GM18868 (cell line): ENCODE measurements at regions not wholly inside any gene's neighbourhood (a gene's known extent, or its start where the extent isn't known, plus 50 kb on each side); places are given as distances from the start of the nearest gene placed in this dataset.
A peak's percentile ranks its signal among the peaks of the same experiment; 100 is the strongest.

ENCODE experiments used
- ATAC-seq: cut with Tn5 transposase; IDR thresholded peaks from one replicate; pipeline ENCODE4 v1.9.1; 2021; ENCODE audit warnings: mild to moderate bottlenecking, moderate library complexity; ENCODE audit not compliant: unreplicated experiment

DNA sequence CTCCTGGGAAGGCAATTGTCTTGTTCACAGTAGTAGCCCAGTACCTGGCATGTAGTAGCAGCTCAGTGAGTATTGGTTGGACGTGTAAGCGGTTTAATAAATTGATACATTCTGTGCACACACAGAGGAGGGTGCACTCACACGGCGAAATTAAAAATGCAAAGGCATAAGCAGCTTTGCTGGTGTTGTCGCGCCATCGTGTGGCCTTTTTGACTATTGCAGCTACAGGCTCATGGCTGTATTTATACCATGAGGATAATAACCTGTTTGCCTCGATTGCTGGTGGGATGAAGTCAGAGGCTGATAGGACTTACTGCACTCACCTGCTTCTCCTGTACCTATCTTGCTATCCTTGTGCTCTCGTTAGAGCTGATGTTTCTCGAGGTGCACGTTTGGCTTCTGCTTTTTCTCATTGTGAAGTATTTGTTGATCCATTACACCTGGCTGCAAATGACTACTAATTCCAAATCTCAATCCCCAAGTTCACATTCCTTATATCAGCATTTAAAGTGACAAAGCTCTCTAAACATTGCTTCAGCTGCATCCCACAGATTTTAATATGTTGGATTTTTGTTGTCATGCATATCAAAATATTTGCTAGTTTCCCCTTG, 61.5 kb downstream of the TBXT start:
- peak; percentile 77 for ATAC-seq

DNA sequence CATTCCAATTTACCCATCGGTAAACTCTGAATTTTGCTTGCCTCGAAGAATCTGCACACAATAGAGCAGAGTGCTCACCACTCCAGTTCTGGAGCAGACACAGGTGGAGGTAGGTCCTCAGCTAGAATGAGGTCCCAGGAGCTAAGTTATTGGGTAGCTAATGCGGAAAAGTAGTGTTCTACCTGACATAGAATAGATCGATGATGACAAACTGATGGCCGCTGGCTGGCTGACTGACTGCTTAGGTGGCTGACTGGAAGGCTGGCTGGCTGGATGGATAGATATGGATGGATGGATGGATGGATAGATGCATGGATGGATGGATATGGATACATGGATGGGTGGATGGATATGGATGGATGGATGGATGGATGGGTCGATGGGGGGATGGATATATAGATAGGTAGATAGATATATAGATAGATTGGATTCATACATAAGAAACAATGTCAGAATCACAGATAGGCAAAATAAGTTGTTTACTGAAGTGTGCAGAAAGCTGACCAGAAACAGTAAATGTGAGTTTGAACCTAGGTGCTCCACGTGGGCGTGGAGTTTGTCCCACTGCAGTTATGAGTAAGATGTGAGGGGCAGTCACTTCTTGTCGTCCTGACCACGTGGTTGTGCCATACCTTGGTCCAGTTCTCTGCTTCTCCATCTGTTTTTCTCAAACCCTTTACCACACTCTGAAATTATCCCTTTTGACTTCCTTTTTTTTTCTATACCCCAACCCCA, 62.1 kb downstream of the TBXT start:
- ATAC-seq, result peak; percentile 32

DNA sequence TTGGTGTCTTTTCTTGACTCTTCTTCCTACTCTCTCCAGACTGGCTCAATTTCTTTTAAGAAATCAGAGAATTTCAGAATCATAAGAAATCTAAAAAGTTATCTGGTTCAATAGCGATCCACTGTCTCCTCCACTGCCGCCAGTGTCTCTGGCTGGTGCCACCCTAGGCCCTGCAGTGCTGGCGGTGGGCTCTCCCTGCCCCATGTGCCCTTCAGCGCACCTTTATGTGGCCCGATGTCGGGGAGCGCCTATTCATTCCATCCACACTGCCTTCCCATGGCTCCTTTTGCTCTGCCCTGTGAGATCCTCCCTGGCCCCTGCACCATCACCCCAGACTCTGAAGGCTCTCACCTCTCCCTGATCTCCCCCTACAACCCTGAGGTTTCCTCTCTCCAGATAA, 62.8 kb downstream of the TBXT start:
- no peak for ATAC-seq

DNA sequence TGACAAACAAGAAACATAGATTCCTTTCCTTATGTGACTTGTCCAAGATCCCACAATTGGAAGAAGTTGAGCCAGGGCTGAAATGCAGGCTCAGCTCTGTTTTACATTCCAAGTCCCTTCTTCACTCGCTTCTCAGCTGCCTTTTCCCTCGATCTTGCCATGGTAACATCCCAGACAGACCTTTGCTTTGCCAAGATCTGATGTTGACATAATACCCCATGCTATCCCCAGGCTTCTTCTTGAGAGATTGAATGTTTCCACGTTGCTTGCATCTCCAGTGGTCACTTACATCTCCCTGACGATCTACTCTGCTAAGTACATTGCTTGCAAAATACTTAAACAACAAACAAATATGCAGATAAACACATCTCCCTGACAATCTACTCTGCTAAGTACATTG, 63.5 kb downstream of the TBXT start:
- ATAC-seq, result no peak

DNA sequence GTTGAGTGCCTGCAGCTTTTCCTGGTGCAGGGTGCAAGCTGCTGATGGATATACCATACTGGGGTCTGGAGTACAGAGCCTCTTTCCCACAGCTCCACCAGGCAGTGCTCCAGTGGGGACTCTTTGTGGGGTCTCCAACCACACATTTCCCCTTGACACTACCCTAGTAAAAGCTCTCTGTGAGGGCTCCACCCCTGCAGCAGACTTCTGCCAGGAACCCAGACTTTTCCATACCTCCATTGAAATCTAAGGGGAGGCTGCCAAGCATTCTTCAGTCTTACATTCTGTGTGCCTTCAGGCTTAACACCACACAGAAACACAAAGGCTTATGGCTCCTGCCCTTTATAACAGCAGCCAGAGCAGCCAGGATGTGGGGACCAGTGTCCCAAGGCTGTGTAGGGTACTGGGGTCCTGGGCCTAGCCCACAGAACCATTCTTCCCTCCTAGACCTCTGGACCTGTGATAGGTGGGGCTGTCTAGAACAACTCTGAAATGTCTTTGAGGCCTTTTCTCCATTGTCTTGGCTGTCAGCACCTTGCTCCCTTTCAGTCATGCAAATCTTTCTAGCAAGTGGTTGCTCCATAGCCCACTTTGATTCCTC, 65.7 kb downstream of the TBXT start:
- ATAC-seq, result no peak

DNA sequence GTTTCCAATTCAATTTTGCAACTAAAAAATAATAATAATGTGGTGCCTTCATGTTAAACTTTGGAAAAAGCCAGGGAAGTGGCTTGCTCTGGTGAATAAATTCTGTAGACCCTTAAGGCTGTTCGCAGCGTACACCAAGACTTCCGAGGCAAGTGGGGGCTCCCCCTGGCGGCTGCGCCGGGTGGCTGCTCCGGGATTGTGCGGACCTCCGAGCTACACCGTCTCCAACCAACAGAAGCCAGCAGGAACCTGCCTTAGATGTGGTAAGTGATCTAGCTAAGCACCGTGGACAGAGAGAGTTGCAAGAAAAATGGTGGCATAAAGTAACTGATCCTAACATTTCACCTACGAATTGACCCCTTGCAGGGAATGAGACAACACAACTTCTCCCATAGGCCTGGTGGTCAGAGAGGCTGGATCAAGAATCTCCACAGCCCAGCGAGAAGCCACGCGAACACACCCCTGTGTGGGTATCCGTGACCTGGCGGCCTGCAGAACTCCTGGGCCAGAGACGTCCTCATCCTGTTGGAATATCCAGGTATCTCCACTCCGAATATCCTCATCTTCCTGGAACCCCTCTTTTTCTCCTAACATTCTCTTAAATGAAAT, 69.6 kb downstream of the TBXT start:
- peak; percentile 99 for ATAC-seq

DNA sequence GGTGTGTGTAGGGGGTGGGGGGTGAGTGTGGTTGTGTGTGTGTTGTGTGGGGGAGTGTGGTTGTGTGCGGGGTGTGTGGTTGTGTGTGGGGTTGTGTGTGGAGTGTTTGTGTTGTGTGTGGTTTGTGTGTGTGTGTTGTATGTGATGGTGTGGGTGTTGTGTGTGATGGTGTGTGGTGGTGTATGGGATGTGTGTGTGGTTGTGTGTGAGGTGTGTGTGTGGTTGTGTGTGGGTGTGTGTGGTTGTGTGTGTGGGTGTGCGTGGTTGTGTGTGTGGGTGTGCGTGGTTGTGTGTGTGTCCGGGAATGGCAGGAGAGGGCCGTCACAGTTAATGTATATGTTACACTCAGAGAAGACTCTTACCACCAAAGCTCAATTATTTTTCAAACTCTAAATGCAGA, 79.8 kb downstream of the TBXT start:
- no peak for ATAC-seq

DNA sequence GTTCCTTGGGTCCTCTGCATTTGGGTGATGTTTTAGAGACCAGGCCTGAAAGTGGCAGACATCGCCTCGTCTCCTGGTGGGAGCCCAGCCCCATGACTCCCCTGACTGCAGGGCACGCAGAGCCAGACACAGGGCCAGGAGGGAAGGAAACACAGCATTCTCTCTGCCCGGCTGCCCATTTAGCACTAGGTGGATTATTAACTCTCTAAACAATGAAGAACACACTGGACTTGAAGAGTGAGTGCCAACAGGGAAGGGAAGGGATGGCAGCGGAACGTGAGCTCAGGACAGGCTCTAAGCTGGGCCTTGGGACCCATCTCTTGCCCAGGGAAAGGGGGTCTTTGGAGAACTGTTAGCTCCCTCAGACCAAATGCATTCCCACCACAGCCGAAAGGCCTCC, 80.4 kb downstream of the TBXT start:
- no peak for ATAC-seq

DNA sequence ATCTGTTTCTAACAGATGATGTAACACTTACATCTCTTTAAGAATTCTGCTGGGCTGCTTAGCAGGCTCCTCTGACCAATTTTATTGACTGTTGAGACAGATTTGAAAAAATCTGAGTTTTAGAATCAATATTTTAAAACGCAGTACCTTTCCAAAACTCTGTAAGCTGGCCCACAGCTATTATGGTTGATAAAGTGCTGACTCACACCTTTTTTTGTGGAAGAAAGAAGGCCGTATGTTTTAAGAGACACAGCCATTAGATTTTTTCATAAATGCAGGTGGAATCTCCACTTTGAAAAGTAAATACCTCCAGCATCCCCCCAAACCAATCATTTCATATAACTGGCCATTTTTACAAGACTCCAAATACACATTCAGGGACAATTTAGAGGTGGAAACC, 82.2 kb downstream of the TBXT start:
- no peak for ATAC-seq

DNA sequence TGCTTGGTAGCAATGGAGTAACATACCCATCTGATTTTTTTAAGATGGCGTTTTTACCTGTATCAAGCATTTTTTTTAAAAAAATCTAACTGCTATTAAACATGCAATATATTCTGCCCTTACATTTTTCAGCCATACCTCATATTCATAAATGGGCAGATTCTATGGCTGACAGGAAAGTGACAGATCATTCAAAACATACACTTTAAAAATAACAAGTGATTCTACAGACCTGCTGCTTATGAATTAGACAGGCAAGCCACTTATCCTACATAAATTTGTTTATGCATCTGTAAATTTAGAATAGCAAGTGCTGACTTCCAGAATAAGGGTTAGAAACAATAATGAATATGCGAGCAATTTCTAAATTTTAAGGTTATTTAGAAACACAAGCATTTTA, 82.7 kb downstream of the TBXT start:
- no peak for ATAC-seq

DNA sequence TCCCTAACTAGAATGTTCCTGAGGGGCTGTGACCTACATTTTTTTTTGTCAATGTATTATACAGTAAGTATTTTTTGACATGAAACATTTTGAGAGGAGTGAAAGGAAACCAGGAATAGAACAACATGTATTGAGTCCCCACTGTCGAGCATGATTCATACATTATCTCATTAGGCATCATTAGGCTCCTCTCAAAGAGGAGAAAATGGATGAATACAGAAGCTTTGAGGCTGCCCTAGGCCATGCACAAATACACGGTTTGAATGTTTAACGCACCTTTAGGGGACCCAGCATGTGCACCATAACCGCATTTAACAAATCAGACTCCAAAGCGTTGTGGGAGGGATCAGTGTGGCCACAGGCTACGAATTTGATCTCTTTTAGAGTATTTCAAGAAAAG, 87.8 kb downstream of the TBXT start:
- ATAC-seq, result no peak

DNA sequence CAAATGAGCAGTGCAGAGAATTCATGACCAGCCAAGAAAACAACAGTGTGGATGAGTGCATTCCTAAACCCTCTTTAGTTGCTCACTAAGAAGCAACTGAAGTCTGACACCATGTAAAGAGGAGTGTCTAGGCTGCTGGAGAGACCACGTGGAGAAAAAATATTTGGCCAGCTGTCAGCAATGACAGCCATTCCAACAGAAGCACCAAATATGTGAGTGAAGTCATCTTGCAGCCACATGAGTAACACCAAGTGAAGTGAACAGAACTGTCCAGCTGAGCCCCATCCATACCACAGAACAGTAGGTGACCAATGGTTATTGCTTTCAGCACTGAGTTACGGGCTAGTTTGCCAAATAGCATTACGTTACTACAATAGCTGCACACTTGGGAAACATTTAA, 89.4 kb downstream of the TBXT start:
- ATAC-seq, result no peak

DNA sequence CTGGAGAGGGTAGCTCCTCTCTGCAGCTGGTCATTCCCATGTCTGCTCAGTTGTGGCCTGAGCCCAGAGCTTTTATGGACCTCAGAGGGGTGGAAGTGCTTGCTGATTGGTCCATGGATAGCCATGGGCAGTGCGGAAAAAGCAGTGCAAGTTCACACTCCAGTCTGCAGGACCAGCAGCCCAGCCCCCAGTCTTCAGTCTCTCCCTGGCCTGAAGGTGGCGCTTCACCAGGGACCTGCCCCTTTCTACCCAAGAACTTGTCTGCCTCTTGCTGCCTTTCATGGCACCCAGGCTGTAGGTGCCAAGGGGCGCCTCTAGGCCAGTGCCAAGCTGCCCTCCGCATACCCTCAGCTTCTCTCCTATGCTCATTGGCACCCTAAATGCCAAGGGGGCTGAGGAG, 91.0 kb downstream of the TBXT start:
- no peak for ATAC-seq

DNA sequence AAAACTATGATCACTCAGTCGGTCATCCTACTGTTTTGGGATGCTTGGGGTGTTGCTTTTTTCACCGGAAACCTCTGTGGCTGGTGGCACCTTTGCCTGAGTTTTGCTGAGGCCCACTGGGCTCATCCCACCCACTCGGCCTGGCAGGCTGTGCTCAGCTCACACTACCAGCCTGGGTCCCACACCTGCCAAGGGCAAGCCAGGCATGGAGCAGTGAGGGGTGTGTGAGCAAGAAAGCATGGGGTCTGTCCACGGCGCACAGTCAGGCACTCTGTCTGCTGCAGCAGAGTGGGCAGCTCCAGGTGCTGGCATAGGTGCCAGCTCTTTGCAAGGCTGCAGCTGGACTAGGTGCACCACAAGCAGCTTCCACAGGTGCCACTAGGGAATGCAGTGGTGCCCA, 91.7 kb downstream of the TBXT start:
- no peak for ATAC-seq

DNA sequence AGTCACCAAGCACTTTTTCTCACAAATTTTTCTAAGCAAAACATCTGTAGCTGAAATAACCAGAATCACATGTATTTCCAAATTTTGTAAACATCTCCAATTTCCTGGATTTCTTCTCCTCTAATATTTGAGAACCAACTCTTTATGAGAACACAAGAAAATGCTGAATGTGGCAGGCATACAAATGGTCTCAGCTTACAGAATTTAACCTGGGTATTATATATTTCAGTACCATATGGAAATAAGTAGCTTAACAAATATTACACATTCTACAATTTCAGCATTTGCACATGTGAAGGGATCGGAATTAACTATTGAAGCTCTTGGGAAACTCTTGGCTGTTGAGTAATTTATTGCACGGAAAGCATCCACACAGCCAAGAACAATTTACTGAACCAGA, 92.5 kb downstream of the TBXT start:
- no peak for ATAC-seq

DNA sequence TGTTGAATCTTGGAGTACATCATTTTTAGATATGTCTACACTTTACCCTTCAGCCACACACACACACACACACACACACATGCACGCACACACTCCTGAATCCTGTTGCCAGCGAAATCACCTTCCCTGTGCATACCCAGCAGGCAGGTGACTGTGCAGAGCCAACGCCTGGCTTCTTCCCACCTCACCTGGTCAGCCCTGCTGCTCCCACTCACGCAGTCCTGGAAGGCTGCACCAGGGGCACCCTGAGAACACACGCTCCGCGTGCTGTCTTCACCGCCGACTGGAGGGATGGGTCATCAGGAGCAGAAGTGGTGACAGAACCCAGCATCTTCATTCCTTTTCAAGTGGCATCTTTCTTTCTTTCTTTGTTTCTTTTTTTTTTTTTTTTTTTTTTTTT, 94.6 kb downstream of the TBXT start:
- no peak for ATAC-seq

DNA sequence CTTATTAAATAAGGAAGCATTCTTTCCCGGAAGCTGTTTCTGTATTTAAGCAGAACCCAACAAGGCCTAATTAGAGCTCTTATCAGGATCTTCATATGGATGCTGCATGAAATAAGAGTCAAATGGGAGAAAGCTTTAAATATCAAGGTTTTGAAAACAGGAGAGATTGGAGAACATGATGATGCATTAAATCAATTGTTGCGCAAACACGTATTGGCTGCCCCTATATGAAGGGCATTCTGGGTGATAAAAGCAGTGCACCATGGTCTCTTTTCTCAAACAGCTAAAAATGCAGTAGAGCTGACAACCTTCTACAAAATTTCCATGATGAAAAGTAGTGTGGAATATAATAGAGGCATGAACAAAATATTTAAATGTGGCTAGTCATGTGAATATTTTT, 98.9 kb downstream of the TBXT start:
- no peak for ATAC-seq

DNA sequence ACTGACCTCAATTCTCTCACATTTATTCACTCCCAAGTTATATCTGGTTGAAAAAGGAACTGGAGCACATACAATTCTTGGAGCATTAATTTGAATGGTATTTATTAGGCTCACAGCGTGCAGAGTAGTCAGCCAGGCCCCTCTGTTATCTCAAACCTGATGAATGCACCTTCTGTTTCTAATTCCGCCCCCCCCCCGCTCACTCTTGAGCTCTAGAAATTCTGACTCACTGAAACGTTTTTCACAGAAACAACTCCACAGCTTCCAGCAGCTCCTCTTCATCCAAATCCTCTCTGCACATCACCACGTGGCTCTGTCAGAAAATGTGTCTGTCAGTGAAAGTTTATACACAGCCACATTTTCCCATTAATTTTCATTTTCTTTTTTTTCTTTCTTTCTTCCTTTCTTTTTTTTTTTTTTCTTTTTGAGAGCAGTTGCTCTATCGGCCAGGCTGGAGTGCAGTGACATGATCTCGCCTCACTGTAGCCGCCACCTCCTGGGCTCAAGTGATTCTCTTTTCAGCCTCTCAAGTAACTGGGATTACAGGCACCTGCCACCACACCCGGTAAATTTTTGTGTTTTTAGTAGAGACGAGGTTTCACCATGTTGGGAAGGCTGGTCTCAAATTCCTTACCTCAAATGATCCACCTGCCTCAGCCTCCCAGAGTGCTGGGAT, 109.4 kb downstream of the TBXT start:
- ATAC-seq, result no peak

DNA sequence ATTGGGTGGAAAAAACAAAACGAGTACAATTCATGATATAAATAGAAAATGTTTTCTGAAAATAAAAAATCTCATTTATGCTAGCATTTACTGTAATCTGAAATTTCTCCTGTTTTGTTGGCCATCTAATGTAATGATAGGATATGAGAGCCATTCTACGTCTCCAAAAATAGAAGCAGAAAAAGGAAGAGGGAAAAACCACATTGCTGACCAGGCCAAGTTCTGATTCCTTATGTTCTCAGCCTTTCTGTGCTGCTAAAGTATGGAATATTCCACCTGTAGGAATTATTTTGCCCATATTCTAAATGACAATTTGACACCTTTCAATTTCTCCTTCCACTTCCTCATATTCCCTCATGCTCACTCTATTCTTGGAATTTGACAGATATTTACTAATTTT, 110.2 kb downstream of the TBXT start:
- no peak for ATAC-seq

DNA sequence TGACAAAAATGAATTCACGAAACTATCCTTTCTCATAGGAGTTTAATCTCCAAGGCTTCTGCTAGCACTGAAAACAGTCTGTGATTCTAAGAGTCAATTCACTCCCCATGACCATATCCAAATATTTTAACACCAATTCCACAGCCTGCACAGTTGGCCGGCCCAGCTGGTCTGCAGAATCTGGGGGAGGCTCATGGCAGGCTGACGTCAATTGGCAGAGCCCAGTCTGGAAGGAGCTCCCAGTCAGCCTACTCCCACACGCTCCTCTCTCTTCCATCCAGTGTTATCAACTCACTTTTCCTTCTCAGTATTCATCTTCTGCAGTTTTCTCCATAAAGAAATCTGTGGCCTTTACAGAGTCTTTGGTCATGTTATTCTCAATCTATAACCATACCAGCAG, 111.0 kb downstream of the TBXT start:
- no peak for ATAC-seq

DNA sequence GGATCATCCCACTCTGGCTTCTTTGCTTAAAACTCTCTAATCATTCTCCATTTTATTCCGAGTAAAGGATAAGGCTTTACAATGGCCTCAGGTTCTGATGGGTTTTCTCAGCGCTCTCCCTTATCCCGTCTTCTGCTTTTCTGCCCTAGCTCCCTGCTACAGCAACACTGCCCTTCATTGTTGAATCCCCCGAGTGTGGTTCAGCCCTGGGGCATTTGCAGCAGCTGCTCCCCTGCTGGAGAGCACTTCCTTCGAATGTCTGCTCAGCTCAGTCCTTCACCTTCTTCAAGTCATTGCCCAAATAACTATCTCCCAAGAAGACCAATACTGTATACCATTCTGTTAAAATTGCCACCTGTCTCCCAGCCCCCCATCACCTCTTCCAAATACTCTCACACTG, 111.8 kb downstream of the TBXT start:
- no peak for ATAC-seq

DNA sequence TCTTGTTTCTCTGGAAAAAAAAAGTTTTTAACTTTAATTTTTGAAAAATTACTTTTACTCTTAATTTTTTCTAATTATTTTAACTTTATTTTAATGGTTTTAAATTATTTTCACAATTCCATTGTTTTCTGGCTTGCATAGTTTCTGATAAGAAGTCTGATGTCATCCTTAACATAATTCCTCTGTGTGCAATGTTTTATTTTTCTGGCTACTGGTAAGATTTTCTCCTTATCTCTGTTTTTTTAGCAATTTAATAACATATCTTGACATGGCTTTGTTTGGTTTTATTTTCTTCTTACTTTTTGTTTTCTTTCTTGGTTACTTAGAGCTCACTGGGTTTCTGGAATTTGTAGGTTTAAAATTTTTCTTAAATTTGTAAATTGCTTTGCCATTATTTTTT, 114.8 kb downstream of the TBXT start:
- ATAC-seq, result no peak
